ENCODE measurements at regions not wholly inside any gene's neighbourhood (a gene's known extent, or its start where the extent isn't known, plus 50 kb on each side); places are given as distances from the start of the nearest gene placed in this dataset.
"Not testable (repeated sequence)": the region's sequence is repeated elsewhere in the genome, so short reads cannot be mapped to it uniquely, and the experiment has no call there.

DNA sequence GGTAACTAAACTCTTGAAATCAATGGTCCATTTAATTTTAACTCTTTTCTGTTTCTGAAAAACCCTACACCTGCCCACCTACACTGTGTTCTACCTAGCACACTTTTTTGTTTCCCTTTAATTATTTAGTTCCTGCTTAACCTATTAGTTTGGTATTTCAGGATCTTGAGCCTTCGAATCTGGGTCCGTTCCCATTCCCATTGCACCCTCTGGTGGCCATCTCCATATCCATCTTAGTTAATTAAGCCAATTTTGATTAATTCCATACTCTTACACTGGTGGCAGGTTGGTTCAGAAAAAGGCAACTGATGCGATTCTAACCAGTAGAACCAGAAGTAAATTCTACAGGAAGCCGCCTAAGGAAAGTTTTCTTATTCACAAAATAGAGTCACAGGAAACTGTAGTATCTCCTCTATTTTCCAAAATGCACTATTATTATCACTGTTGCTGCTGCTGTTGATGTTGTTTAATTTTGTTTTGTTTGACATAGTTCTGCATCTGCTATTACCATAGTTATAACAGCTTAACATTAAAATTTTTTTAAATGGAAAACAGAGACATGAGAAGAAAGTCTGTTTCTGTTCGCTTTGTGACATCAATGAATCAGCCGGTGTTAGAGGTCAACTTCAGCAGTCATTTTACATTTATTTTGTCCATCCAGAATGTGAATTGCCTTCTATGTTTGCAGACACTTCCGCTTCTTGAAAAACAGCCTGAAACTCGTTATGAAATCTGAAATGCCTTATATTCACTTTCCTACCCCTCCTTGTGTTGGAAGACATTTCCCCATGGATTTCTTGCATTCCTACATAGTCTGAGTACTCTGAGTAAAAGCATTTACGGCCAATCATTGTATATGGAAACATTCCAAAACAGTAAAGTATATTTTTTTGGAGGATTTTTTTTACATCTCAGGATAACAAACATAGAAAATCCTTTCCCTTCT lies 115.5 kb upstream of the NCAM2 start:
- FAIRE-seq, result peak; percentile 79

DNA sequence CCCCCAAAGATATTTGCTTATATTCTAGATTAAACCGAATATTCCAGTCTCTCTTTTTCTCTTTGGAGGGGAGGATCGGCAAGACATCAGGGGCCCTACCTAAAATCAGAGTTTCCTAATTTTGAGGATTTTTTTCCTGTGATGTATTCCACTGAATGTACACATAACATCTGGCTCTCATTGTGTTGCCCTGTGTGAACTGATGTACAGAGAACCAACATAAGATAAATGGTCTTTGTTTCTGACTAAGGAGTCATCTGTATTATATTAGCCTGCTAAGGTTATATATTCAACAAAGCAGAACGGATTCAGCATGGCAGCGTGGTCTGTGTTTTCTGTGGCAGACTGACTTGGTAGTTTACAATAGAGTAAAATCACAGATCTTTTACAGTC lies 114.8 kb upstream of the NCAM2 start:
- no peak for FAIRE-seq

GRCh38 chr21:20902511-20902910 lies 95.7 kb upstream of the NCAM2 start:
- FAIRE-seq, result no peak

- FAIRE-seq, result no peak
Measured at GRCh38 chr21:20902998-20903397, 95.2 kb upstream of the NCAM2 start.

- FAIRE-seq, result not testable (repeated sequence)
Measured at GRCh38 chr21:20927555-20927954, 70.7 kb upstream of the NCAM2 start.

DNA sequence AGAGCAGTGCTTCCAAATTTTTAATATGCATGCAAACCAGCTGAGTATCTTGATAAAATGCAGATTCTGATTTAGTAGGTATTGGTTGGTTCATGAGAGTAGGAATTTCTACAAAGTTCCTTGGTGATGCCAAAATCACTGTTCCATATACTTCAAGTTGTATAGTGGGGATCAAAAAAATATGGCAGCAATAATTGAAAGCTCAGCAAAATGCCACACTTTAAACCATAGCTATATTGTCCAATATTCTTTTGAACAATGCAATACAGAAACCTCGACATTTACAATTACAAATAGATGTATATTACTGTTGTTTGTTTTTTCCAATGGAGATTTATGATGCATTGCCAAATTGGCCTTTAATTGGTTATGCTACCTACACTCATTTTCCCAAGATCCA lies 55.7 kb upstream of the NCAM2 start:
- FAIRE-seq, result no peak

DNA sequence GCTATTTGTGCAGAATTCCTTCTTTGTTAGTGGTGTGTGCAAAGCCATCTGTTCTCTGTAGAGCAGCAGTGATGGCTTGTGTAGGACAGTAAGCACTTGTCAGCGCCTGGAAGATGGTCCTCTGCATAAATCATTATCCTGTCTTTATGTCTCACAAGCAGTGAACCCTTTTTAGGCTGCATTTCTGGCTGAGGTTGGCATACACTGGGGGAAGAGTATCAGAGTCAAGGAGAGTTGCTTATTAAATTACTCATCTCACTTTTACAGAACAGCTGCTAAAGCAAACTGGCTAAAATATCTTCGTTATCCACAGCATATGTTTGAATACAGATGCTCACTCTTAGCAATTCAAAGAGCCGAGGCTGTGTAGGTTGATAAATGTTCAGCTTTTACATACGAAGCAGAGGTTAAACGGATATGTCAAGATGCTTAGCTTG lies 54.6 kb upstream of the NCAM2 start:
- no peak for FAIRE-seq

GRCh38 chr21:20944139-20944538 lies 54.1 kb upstream of the NCAM2 start:
- no peak for FAIRE-seq

DNA sequence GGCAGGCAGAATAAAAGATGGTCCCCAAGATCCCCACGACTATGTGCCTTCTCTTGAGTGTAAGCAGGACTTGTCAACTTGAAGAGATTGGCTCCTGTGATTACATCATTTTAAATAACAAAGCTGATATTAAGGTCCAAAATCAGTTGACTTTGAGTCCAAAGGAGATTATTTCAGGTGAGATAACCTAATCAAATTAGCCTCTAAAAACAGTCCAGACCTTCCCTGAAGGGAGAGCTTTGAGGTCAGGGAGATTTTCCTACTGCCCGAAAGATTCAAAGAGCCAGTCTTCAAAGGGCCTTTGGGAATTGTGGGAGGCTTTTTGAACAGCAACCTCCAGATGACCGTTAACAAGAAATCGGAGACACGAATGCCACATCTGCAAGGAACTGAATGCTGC lies 51.5 kb upstream of the NCAM2 start:
- no peak for FAIRE-seq

Measured in A204.1 (cell line).